T47D (cell line): ENCODE measurements at regions not wholly inside any gene's neighbourhood (a gene's known extent, or its start where the extent isn't known, plus 50 kb on each side); places are given as distances from the start of the nearest gene placed in this dataset.

Experiments
- DNase-seq, 2 experiments: peaks; one replicate each; pipeline versions ENCODE4 v3.0.0 to v3.0.0-alpha.2; 2011 to 2012; ENCODE audit warnings: low read depth in 1 of 2, low spot score in 1 of 2
- JUND ChIP-seq: IDR thresholded peaks from 2 replicates; pipeline ENCODE4 v1.6.1; 2012; ENCODE audit warnings: low read depth
- in situ Hi-C: cut with HindIII; loops from 2 replicates; pipeline ENCODE4 v1.10.0; 2016; ENCODE audit warnings: low sequenced_read_pairs, low pct_unique_long_range_greater_than_20kb

GRCh38 chr3:102529452-102529851, 94.6 kb downstream of the ZPLD1 start:
- peak; percentile 9 to 64 for DNase-seq
- in situ Hi-C loops, result no loop called here
- no peak for TF ChIP-seq JUND

- DNase-seq, result peak in 1 of 2 experiments; percentile 49
- in situ Hi-C loops, result no loop called here
- no peak for TF ChIP-seq JUND
Observed at GRCh38 chr3:102530415-102531181, 95.8 kb downstream of the ZPLD1 start.

GRCh38 chr3:102531686-102532085, 96.9 kb downstream of the ZPLD1 start:
- in situ Hi-C loops, result no loop called here
- no peak for TF ChIP-seq JUND
- DNase-seq, result no peak

GRCh38 chr3:102532901-102533300, 98.1 kb downstream of the ZPLD1 start:
- in situ Hi-C loops, result no loop called here

GRCh38 chr3:102533784-102534183, 99.0 kb downstream of the ZPLD1 start:
- in situ Hi-C loops, result no loop called here

More at GRCh38 chr3:102532901-102533300, 98.1 kb downstream of the ZPLD1 start:
- DNase-seq, result no peak
- no peak for TF ChIP-seq JUND

GRCh38 chr3:102536456-102536855, 101.6 kb downstream of the ZPLD1 start:
- peak; percentile 42 to 59 for DNase-seq
- in situ Hi-C loops, result no loop called here
- no peak for TF ChIP-seq JUND

More at GRCh38 chr3:102533784-102534183, 99.0 kb downstream of the ZPLD1 start:
- TF ChIP-seq JUND, result no peak
- DNase-seq, result no peak

- in situ Hi-C loops, result no loop called here
- no peak for TF ChIP-seq JUND
- no peak for DNase-seq
Observed at GRCh38 chr3:102537123-102537522, 102.3 kb downstream of the ZPLD1 start.

- in situ Hi-C loops, result no loop called here
- no peak for TF ChIP-seq JUND
- DNase-seq, result no peak
Observed at GRCh38 chr3:102544741-102545140, 109.9 kb downstream of the ZPLD1 start.

- DNase-seq, result no peak
- in situ Hi-C loops, result no loop called here
- no peak for TF ChIP-seq JUND
Observed at GRCh38 chr3:102545276-102545675, 110.5 kb downstream of the ZPLD1 start.

GRCh38 chr3:102553876-102554275, 119.1 kb downstream of the ZPLD1 start:
- in situ Hi-C loops, result no loop called here
- no peak for TF ChIP-seq JUND
- DNase-seq, result no peak

- DNase-seq, result no peak
- TF ChIP-seq JUND, result no peak
- in situ Hi-C loops, result no loop called here
Observed at GRCh38 chr3:102570511-102570910, 135.7 kb downstream of the ZPLD1 start.

GRCh38 chr3:102571006-102571405, 136.2 kb downstream of the ZPLD1 start:
- in situ Hi-C loops, result no loop called here
- no peak for DNase-seq
- no peak for TF ChIP-seq JUND

GRCh38 chr3:102571720-102572384, 137.0 kb downstream of the ZPLD1 start:
- TF ChIP-seq JUND, result no peak
- in situ Hi-C loops, result no loop called here
- no peak for DNase-seq
